SK-N-SH (cell line): ENCODE measurements at regions not wholly inside any gene's neighbourhood (a gene's known extent, or its start where the extent isn't known, plus 50 kb on each side); places are given as distances from the start of the nearest gene placed in this dataset.

Experiments
- CHD2 ChIP-seq: fragments of 150-350 bp; IDR thresholded peaks from 2 replicates; pipeline ENCODE4 v1.6.1; 2018; ENCODE audit warnings: low read length; ENCODE audit not compliant: partially characterized antibody
- CTCF ChIP-seq: fragments of 200-600 bp; sonication (generic); IDR thresholded peaks from 2 replicates; pipeline ENCODE4 v1.6.1; 2017; ENCODE audit warnings: antibody characterized with exemption, mild to moderate bottlenecking, moderate library complexity
- EZH2phosphoT487 ChIP-seq: fragments of 200-600 bp; sonication (generic); IDR thresholded peaks from 2 replicates; pipeline ENCODE4 v1.6.1; 2017; ENCODE audit warnings: low read depth, mixed run types, mild to moderate bottlenecking, antibody characterized with exemption, moderate library complexity, borderline replicate concordance
- GABPA ChIP-seq: IDR thresholded peaks from 2 replicates; pipeline ENCODE4 v1.4.0; 2012; ENCODE audit warnings: low read depth, mild to moderate bottlenecking
- GATA2 ChIP-seq: sonication (generic); formaldehyde crosslinking; IDR thresholded peaks from 2 replicates; pipeline ENCODE4 v1.5.0; 2020; ENCODE audit warnings: mild to moderate bottlenecking, missing genetic modification reagents
- MAX ChIP-seq: IDR thresholded peaks from 2 replicates; pipeline ENCODE4 v1.4.0; 2012; ENCODE audit warnings: low read depth
- POLR2AphosphoS5 ChIP-seq: IDR thresholded peaks from 2 replicates; pipeline ENCODE4 v1.6.1; 2012; ENCODE audit warnings: low read depth, low read length
- REST ChIP-seq: IDR thresholded peaks from 2 replicates; pipeline ENCODE4 v1.6.1; 2012; ENCODE audit warnings: mild to moderate bottlenecking, low read depth, low read length, moderate library complexity
- SMC3 ChIP-seq: IDR thresholded peaks from 2 replicates; pipeline ENCODE4 v1.6.1; 2012; ENCODE audit warnings: low read depth, low read length, improper control_type of control experiment
- USF1 ChIP-seq: IDR thresholded peaks from 2 replicates; pipeline ENCODE4 v1.4.0; 2012; ENCODE audit warnings: low read depth, borderline replicate concordance
- ZBTB33 ChIP-seq: IDR thresholded peaks from 2 replicates; pipeline ENCODE4 v1.4.0; 2012; ENCODE audit warnings: low read depth, borderline replicate concordance

- TF ChIP-seq CTCF (no peak), SMC3 (no peak), POLR2AphosphoS5 (no peak), REST (no peak), MAX (no peak), EZH2phosphoT487 (no peak), ZBTB33 (no peak), GATA2 (CRISPR knock-in tag) (no peak), USF1 (no peak), GABPA (no peak), CHD2 (no peak)
These were observed 120.3 kb upstream of the FAM204A start for GRCh38 chr10:118462401-118462800.
